Occipital lobe (tissue), 1 donor: ENCODE measurements at regions not wholly inside any gene's neighbourhood (a gene's known extent, or its start where the extent isn't known, plus 50 kb on each side); places are given as distances from the start of the nearest gene placed in this dataset.
A peak's percentile ranks its signal among the peaks of the same experiment; 100 is the strongest.
"Not testable (repeated sequence)": the region's sequence is repeated elsewhere in the genome, so short reads cannot be mapped to it uniquely, and the experiment has no call there.

Source experiments
- DNase-seq: peaks from one replicate; lab custom pipeline; 2025; lab: John Stamatoyannopoulos, UW

DNA sequence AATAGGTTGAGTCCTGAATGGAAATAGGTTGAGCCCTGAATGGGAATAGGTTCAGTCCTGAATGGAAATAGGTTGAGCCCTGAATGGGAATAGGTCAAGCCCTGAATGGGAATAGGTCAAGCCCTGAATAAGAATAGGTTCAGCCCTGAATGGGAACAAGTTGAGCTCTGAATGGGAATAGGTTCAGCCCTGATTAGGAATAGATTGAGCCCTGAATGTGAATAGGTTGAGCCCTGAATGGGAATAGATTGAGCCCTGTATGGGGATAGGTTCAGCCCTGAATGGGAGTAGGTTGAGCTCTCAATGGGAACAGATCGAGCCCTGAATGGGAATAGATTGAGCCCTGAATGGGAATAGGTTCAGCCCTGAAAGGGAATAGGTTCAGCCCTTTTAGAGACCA lies 590.8 kb upstream of the ADAMTS16 start:
- no peak for DNase-seq

DNA sequence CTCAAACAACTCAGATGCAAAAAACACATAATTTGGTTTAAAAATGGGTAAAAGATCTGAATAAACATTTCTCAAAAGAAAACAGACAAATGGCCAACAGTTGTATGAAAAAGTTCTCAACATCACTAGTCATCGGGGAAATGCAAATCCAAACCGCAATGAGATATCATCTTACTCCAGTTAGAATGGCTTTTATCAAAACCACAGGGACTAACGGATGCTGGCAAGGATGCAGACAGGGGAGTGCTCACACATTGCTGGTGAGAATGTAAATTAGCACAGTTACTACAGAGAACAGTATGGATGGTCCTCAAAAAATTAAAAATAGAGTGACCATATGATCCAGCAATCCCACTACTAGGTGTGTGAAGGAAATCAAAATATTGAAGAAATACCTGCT lies 589.1 kb upstream of the ADAMTS16 start:
- no peak for DNase-seq

DNA sequence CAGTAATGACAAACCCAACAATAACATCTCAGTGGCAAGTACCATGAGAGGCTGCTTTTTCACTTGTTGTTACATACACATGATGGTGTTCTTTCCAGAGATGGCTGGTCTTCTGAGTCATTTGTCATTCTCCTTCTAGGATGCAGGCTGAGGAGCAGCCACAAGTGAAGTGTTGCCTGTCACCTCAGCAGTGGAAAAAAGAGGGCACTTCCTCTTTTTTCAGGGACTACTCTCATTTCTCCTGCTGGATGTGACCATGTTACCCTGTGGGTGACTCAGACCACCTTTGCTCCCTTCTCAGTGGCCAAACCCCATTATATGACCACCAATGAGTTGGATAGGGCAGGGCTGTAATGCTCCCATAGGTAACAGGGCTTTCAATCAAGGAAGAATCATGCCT lies 587.0 kb upstream of the ADAMTS16 start:
- no peak for DNase-seq

DNA sequence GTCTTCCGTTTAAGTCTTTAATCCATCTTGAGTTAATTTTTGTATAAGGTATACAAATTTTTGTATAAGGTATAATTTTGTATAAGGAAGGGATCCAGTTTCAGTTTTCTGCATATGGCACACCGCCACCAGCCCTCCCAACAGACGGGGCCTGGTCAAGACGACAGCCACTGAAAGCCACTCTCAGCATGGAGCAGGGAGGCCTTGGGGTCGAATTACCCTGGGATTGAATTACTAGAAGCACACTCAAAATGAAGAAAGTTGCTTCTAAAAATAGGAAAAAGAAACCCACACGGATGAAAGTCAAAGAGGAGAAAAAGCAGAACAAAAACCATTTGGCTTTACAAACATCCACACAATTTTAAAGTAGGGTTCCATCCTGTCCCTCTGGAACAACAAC lies 586.2 kb upstream of the ADAMTS16 start:
- DNase-seq, result no peak

DNA sequence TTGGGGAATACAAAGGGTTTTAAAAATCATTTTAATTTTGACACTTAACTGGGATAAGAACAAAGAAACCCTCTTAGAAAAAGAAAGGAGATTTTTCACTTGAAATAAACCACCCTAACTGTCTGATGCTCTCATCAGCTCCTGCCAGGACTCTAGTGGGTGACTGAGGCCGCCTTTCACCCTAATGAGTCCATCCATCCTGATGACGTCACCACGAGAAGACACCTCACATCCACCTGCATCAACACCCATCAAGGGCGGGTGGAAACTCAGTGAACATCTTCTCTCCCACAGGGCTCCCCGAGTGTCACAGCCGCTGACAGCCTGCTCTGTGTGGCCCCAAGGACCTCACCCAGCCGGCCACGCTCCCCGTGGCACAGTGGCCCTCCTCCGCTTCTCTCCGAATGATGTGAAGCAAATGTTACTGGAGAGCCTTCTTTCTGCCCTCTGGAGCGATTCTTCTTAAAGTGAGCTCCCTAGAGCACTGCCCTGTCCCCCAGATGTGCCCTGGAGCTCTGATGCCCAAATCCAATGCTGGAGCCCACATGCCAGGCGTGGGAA lies 584.3 kb upstream of the ADAMTS16 start:
- DNase-seq, result no peak

DNA sequence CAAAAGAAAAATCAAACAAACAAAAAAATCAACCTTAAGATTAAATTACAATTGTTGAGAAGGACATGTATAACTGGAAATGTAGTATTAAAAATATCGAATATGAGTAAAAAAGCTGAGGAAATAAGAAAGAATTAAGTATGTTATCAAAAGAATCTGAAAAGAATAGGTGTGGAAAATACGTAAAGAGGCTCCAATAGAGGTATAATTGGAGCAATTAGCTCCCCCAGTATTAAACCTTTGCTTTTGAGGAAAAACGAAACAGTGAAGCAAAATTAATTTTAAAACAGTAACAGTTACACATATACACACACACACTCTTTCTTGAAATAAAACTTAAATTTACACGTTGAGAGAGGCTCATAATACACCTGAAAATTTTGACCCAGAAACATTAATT lies 578.7 kb upstream of the ADAMTS16 start:
- DNase-seq, result no peak

DNA sequence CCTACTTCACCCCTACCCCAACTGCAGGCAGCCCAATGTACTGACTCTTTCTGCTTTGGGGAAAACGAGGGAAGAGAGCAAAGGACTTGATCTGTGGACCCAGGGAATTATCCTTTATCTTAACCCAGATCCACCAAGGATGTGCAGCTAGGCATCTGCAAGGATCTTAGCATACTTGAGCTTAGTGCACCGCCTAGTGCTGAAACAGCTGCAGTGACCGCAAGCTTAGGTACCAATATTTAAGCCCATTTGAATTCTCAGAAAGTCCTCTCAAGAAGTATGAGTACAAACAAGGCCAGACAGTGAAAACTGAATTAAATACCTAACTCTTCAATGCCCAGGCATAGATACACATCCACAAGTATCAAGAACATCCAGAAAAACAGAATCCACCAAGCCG lies 576.7 kb upstream of the ADAMTS16 start:
- DNase-seq, result no peak

DNA sequence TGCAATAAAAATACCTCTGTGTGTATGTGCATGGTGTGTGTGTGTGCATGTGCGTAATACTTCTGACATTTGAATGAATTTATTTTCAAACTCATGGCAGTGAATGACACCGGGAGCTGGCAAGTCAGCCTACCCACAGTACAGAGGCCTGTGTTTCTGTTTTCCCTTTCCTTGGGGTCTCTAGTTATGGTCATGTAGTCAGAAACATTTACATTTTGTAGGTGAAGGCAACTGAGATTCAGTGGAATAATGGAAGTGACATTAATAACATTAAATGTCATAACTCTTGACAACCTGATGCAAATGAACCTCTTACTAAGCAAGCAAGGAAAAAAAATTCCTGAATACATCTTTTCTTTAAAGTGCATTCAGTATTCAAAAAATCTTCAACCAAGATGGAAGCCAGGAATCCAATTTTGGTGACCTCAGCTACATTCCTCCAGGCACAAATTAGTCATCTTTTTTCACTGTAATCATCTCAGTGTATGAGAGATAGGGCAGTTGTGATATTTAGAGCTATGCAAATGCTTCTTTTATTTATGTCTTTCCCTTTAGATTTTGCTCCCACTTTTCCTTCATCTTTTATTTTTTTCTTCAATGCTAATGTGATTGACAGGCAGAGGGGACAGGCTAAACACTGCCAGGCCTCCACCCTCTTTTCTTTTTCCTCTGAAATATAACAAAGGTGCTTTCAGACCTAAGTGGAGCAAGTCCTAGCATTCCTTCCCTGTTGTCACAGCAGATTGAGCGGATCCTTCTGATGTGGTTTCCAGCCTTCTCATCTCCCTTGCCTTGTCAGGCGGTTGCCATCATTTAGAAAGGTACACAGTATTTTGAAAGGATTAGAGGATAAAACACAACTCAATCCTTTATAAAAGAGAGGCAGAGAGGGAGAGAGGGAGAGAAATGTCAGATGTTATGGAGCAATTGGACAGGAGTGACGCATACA lies 569.8 kb upstream of the ADAMTS16 start:
- no peak for DNase-seq

DNA sequence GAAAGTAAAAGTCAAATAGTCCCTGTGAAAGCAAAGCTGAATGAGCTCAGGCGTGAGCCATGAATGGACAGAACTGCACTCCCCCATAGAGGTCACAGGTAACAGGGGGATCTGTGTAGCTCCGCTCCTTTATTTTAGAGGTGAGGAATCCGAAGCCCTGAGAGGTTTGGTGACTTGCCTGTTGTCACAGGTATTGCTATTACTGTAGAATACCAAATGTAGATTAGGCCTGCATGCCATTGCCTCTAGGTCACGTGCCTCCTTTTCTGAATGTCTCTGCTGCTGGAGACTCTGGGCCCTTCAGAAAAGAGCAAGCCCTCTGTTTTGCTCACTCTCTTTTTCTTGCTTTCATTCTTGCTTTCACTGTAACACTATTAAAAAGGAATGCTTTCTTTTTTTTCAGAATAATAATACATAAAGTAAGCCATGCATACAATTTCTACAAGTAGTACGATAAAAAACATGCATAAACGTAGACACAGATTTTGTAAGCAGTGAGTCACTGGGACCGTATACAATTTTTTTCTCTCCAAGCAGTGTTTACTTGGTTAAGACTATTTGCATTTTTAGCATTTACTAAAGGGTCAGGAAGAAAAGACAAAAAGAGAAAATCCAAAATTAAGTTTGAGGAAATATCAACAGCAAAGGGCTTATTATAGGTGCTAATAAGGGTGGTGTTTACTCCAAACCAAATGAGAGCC lies 568.7 kb upstream of the ADAMTS16 start:
- DNase-seq, result no peak

DNA sequence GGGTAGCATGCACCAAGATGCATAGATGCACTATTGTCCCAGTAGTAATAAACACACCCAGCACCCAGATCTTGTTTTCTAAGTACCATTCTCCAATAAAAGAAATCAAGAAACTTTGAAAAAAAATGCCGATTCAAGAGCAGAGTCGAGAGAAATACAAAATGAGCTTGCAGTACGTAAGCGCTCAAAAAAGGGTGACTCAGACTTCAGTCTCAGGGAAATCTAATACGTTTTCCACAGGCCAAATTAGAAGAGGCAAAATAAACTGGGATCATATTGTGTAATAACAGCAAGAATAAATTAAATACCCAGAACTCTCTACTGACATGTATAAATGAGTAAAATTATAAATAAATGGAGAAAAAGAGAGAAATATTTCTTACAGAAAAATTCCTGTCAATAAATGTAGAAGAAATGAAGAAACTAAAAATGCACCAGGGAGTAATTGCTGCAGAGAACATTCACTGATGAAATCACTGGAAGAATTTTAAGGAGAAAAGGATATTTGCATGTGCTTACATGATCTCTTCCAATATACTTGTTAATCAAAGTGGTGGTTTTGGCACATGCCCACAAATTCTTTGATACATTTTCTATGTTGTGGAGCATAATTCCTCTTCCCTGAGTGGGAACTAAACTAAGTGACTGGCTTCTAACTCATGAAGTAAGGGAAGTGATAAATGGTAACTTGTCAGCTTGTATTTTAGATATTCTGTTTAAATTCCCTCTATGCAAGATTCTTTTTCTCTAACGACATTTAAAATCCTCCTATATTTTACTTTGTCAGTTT lies 567.6 kb upstream of the ADAMTS16 start:
- no peak for DNase-seq

DNA sequence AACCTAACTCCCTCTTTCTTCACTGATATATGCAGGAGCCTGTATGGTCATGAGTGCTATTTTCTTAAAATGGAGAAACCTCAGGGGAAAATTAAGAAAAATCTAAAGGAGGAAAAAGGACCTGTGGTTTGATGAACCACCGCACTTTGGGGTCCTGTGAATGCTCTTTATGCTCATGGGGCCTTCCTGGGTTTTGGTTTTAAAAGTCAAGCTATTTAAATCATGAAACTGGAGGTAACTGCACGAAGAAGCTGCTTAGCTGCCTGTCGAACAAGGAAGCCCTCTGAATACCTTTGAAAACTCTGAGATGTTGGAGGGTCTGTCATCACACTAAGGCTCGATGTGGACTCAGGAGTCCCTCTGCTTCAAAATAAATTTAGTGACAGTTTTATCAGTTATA lies 564.5 kb upstream of the ADAMTS16 start:
- no peak for DNase-seq

DNA sequence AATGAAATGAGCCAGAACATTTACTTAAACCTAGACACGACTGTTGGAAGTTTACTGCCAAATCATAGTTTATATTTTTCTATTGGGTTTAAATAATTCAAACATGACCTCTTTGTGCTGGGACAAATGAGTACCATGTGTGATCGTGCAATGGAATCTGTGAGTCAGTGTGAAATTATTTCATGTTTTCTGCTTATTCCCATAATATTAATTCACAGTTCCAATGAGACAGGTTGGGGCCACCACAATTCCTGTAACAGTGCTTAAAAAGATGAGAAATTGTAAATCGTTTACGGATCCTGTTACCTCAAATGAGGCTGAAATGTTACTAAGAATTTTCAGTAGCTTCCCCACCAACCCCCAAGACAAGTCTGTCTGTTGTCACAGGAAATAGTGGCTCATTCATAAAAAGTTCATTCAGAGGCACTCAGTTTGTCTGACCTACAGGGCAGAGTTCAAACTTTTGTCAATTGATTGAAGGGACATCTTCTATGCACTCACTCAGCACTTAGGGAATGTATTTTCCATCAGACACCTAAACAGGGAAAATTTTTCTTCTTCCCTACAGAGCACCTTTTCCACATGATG lies 563.9 kb upstream of the ADAMTS16 start:
- DNase-seq, result no peak

DNA sequence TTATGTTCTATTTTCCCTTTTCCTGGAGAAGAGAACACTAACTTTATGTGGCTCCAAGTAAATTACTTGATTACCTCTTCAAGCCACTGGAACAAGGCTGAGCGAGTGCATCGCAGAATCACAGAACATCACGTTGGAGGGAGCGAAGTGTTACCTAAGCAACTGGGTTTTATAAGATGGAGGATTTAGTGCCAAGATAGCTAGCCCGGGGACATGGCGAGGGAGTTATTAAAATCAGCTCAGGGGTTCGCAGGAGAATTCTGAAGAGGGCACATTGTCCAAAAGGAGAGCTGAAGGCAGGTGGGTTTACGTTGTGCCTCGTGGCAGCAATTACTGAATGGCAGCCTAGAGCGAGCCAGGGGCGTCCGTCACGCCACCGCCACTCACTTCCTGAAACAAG lies 563.2 kb upstream of the ADAMTS16 start:
- no peak for DNase-seq

DNA sequence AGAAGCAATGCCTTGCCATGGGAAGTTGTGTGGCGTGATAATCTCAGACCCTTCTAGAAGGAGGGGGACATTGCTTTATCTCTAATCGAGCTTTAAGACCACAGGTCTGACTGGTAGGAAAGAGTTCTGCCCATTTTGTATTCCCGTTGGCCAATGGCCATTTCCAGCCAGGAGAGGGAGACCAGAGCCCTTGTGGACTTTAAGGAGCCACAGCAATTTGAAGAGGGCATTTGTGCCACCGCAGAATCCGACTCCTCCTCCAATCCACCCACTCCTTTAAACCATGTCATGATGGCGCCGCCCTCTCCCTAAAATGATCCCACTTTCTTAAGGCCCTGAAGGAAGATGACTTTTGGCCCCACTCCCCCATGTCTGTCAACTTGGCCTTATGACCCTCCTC lies 560.5 kb upstream of the ADAMTS16 start:
- DNase-seq, result no peak

DNA sequence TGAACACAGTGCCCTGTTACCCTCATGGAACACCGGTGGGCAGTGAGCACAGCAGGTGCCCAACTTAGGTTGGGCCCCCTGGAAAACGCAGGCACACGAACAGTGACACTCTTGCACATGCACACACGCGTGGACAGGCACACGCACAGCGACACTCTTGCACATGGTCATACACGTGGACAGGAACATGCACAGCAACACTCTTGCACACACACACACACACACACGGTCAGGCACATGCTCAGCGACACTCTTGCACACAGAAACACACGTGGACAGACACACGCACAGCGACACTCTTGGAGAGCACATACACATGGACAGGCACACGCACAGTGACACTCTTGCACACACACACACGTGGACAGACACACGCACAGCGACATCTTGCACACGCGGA lies 559.4 kb upstream of the ADAMTS16 start:
- no peak for DNase-seq

DNA sequence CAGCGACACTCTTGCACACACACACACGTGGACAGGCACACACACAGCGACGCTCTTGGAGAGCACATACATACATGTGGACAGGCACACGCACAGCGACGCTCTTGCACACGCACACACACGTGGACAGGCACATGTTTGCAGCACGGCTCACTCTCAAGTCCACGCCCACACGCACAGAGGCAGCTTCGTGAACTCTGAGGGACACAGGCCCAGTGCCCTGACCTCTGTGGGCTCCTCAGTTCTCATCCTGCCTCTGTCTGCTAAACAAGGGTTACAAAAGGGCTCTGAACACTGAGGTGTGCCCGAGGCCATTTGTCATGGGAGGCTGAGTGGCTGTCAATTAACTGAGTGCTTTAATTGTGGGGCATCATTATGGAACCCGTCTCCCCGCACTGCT lies 558.8 kb upstream of the ADAMTS16 start:
- no peak for DNase-seq

DNA sequence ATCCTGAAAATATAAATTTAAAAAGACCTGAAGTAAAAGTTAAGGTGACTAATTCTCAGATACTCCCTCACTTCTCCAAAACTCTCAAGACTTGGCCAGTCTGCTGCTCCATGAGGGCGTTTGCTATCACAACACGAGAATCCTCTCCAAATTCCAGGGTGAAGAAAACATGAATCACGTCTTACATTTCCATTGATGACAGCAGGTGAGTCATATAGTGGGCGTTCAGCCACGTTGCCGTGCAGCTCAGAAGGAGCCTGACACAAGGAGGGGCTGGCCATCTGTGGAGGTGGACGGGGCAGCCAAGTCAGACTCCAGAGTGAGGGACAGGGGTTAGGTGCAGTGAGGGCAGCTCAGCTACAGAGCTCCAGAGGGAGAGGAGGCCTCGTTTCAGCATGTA lies 555.1 kb upstream of the ADAMTS16 start:
- DNase-seq, result peak; percentile 13

DNA sequence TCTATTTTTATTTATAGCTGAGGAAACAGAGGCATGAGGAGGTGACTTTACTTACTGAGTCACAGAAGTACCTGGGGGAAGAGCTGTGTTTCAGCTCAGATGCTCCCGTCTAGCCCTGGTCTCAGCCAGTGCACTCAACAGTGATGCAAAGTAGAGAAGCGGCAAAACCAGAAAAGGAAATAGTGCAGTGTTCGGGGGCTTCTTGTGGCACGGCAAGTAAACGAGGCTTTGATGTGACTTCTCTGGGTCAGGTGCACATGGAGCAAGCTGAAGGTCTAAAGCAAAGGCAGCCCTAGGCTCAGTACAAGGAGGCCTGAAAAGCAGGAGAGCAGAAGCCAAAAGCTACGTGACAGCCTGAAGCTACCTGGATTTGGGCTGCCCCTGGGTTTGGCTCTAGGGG lies 526.7 kb upstream of the ADAMTS16 start:
- DNase-seq, result no peak

DNA sequence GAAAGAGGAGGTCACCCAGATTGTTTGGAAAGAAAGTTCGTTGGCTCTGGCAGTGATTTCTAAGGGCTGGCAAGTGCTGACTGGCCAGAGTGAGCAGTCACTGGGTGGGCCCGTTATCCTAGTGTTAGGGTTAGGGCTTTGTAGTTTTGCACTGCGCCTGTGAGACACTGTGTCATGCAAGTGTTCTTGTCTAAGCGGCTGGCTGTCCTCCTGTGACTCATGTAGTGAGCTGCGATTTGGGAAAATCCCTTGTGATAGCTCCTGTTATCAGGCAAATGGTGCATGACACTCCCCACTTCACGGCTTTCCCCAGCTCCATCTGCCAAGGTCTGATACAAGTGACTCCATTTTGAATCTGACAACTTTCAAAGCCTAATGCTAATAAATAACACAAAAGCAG lies 526.0 kb upstream of the ADAMTS16 start:
- no peak for DNase-seq

DNA sequence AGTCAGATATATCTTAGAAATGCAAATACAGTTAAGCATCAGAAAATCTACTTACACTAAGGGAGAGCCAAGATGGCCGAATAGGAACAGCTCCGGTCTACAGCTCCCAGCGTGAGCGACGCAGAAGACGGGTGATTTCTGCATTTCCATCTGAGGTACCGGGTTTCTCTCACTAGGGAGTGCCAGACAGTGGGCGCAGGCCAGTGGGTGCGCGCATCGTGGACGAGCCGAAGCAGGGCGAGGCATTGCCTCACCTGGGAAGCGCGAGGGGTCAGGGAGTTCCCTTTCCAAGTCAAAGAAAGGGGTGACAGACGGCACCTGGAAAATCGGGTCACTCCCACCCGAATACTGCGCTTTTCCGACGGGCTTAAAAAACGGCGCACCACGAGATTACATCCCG lies 524.8 kb upstream of the ADAMTS16 start:
- DNase-seq, result not testable (repeated sequence)

DNA sequence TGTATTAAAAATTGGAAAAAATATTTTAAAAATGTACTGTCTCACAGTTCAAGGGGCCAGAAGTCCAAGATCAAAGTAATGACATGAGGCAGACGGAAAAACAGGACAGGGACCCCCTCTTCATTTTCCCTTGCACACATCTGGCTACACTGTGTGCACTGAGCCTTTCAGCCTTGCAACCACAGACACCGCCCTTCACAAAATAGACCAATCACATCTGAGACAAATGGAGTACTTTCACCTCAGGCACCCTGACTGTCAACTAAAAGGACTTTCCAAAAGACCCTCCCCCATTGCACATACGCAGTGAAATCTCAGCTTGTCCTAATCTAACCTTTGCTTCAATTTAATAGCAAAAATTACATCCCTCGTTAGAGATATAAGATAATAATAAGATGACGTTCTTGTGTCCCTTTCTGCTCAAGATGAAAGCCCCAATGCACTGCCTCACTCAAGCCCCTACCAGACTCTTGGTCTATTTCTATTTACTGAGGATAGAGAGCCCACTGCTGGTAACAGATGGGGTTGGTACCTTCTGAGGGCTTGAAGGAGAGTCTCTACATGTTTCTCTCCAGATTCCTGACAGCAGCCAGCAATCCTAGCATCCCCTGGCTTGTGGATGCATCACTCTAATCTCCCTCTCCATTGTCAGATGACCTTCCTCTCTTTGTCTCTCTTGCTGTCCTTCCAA lies 514.8 kb upstream of the ADAMTS16 start:
- no peak for DNase-seq
